ENCODE measurements at regions not wholly inside any gene's neighbourhood (a gene's known extent, or its start where the extent isn't known, plus 50 kb on each side); places are given as distances from the start of the nearest gene placed in this dataset.
A peak's percentile ranks its signal among the peaks of the same experiment; 100 is the strongest.
"Not testable (repeated sequence)": the region's sequence is repeated elsewhere in the genome, so short reads cannot be mapped to it uniquely, and the experiment has no call there.

GRCh38 chr1:206256935-206257334, 53.6 kb downstream of the SRGAP2 start:
- DNase-seq (ENCODE audit: low read depth in 2 of 2), result not testable (repeated sequence)

GRCh38 chr1:206261473-206261872, 58.1 kb downstream of the SRGAP2 start:
- DNase-seq (ENCODE audit: low read depth in 2 of 2), result not testable (repeated sequence)

GRCh38 chr1:206262424-206262823, 59.1 kb downstream of the SRGAP2 start:
- DNase-seq (ENCODE audit: low read depth in 2 of 2), result not testable (repeated sequence)

- DNase-seq (ENCODE audit: low read depth in 2 of 2), result not testable (repeated sequence)
Observed at GRCh38 chr1:206264916-206265315, 61.6 kb downstream of the SRGAP2 start.

GRCh38 chr1:206271153-206271552, 67.8 kb downstream of the SRGAP2 start:
- not testable (repeated sequence) for DNase-seq (ENCODE audit: low read depth in 2 of 2)

GRCh38 chr1:206273104-206273503, 69.8 kb downstream of the SRGAP2 start:
- not testable (repeated sequence) for DNase-seq (ENCODE audit: low read depth in 2 of 2)

- not testable (repeated sequence) for DNase-seq (ENCODE audit: low read depth in 2 of 2)
Observed at GRCh38 chr1:206276143-206276542, 72.8 kb downstream of the SRGAP2 start.

GRCh38 chr1:206278683-206279082, 75.3 kb downstream of the SRGAP2 start:
- DNase-seq (ENCODE audit: low read depth in 2 of 2), result not testable (repeated sequence)

GRCh38 chr1:206280683-206281082, 77.3 kb downstream of the SRGAP2 start:
- not testable (repeated sequence) for DNase-seq (ENCODE audit: low read depth in 2 of 2)

- not testable (repeated sequence) for DNase-seq (ENCODE audit: low read depth in 2 of 2)
Observed at GRCh38 chr1:206281912-206282654, 78.7 kb downstream of the SRGAP2 start.

- not testable (repeated sequence) for DNase-seq (ENCODE audit: low read depth in 2 of 2)
Observed at GRCh38 chr1:206285024-206285960, 82.0 kb downstream of the SRGAP2 start.

- DNase-seq (ENCODE audit: low read depth in 2 of 2), result not testable (repeated sequence)
Observed at GRCh38 chr1:206287759-206288158, 84.4 kb downstream of the SRGAP2 start.

GRCh38 chr1:206288453-206288852, 85.1 kb downstream of the SRGAP2 start:
- not testable (repeated sequence) for DNase-seq (ENCODE audit: low read depth in 2 of 2)

GRCh38 chr1:206297145-206298031, 94.0 kb downstream of the SRGAP2 start:
- not testable (repeated sequence) for DNase-seq (ENCODE audit: low read depth in 2 of 2)

- DNase-seq (ENCODE audit: low read depth in 2 of 2), result not testable (repeated sequence)
Observed at GRCh38 chr1:206298032-206298392, 94.7 kb downstream of the SRGAP2 start.

- not testable (repeated sequence) for DNase-seq (ENCODE audit: low read depth in 2 of 2)
Observed at GRCh38 chr1:206299181-206299791, 95.9 kb downstream of the SRGAP2 start.

- DNase-seq (ENCODE audit: low read depth in 2 of 2), result not testable (repeated sequence)
Observed at GRCh38 chr1:206299942-206300341, 96.6 kb downstream of the SRGAP2 start.

GRCh38 chr1:206302056-206302455, 98.7 kb downstream of the SRGAP2 start:
- peak in 1 of 2 donors; percentile 4 for DNase-seq (ENCODE audit: low read depth in 2 of 2)

GRCh38 chr1:206307442-206307841, 104.1 kb downstream of the SRGAP2 start:
- DNase-seq (ENCODE audit: low read depth in 2 of 2), result not testable (repeated sequence)

GRCh38 chr1:206310948-206311347, 107.6 kb downstream of the SRGAP2 start:
- not testable (repeated sequence) for DNase-seq (ENCODE audit: low read depth in 2 of 2)
